Panc1 (cell line): ENCODE measurements at regions not wholly inside any gene's neighbourhood (a gene's known extent, or its start where the extent isn't known, plus 50 kb on each side); places are given as distances from the start of the nearest gene placed in this dataset.

Source experiments
- CTCF ChIP-seq: fragments of 450-650 bp; IDR thresholded peaks from 2 replicates; pipeline ENCODE4 v1.5.1; 2017; ENCODE audit warnings: mild to moderate bottlenecking
- POLR2AphosphoS5 ChIP-seq: IDR thresholded peaks from 2 replicates; pipeline ENCODE4 v1.6.1; 2012; ENCODE audit warnings: mild to moderate bottlenecking, low read depth, low read length, moderate library complexity
- SIN3A ChIP-seq: IDR thresholded peaks from 2 replicates; pipeline ENCODE4 v1.6.1; 2012; ENCODE audit warnings: low read depth, mild to moderate bottlenecking, low read length, moderate library complexity, borderline replicate concordance; ENCODE audit not compliant: insufficient read depth
- TCF7L2 ChIP-seq: IDR thresholded peaks from 2 replicates; pipeline ENCODE4 v1.6.1; 2011; ENCODE audit warnings: mild to moderate bottlenecking, low read depth, low read length, inconsistent platforms
- TF ChIP-seq, protein P1 (sequence below), 2 experiments: IDR thresholded peaks; 2 replicates each; pipeline ENCODE4 v1.6.1; 2011 to 2012; ENCODE audit warnings: low read depth in 2 of 2, control low read depth in 1 of 2, low read length in 1 of 2, mild to moderate bottlenecking in 1 of 2, moderate library complexity in 1 of 2; ENCODE audit not compliant: insufficient read depth in 1 of 2

GRCh38 chr20:23214903-23215302 lies 128.8 kb upstream of the CD93 start:
- TF ChIP-seq CTCF (no peak), POLR2AphosphoS5 (no peak), TCF7L2 (no peak), SIN3A (no peak)
- TF ChIP-seq, protein P1, sequence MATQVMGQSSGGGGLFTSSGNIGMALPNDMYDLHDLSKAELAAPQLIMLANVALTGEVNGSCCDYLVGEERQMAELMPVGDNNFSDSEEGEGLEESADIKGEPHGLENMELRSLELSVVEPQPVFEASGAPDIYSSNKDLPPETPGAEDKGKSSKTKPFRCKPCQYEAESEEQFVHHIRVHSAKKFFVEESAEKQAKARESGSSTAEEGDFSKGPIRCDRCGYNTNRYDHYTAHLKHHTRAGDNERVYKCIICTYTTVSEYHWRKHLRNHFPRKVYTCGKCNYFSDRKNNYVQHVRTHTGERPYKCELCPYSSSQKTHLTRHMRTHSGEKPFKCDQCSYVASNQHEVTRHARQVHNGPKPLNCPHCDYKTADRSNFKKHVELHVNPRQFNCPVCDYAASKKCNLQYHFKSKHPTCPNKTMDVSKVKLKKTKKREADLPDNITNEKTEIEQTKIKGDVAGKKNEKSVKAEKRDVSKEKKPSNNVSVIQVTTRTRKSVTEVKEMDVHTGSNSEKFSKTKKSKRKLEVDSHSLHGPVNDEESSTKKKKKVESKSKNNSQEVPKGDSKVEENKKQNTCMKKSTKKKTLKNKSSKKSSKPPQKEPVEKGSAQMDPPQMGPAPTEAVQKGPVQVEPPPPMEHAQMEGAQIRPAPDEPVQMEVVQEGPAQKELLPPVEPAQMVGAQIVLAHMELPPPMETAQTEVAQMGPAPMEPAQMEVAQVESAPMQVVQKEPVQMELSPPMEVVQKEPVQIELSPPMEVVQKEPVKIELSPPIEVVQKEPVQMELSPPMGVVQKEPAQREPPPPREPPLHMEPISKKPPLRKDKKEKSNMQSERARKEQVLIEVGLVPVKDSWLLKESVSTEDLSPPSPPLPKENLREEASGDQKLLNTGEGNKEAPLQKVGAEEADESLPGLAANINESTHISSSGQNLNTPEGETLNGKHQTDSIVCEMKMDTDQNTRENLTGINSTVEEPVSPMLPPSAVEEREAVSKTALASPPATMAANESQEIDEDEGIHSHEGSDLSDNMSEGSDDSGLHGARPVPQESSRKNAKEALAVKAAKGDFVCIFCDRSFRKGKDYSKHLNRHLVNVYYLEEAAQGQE (IDR thresholded peaks at IDR 0.05; ENCODE audit: insufficient read depth in 1 of 2, low read depth in 2 of 2, low read length in 1 of 2) = no peak
